GM18909 (cell line): ENCODE measurements at regions not wholly inside any gene's neighbourhood (a gene's known extent, or its start where the extent isn't known, plus 50 kb on each side); places are given as distances from the start of the nearest gene placed in this dataset.

ENCODE experiments used
- ATAC-seq: cut with Tn5 transposase; IDR thresholded peaks from one replicate; pipeline ENCODE4 v1.9.1; 2021; ENCODE audit warnings: mild to moderate bottlenecking; ENCODE audit not compliant: unreplicated experiment, poor library complexity

DNA sequence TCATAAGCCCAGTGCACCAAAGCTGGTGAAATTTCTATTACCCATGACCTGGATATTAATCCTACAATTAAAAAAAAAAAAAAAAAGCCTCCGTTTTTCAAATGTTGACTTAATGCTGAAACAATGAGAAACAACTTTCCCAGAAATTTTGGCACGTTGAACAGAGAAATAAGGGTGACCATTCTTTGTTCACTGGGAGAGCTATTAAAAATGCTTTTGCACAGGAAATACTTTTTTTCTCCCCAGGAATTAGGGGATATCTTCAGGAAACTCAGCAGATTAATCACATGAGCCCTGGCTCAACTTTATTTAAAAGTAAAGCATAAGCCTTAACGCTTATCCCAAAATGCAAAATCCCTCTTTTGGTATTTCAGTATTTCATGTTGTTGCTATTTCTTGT is 54.8 kb upstream of the FLRT2 start:
- ATAC-seq, result no peak

DNA sequence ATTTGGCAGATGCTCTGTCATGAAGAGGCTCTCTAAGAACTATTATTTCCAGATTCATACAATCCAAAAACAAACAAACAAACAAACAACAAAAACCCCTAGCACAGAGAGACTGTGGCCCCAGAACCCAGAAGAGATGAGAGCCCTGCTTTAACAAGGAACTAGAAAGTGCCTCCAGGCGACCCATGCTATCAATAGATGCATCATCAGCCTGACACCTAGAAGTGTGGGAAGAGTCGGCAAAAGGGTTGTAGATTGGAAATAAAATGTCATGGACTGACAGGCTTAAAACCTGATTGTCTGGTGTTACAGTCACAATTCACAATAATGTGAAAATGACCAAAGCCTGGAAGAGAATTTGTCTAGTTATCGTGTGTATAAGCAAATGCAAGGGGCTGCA is 50.6 kb upstream of the FLRT2 start:
- no peak for ATAC-seq

DNA sequence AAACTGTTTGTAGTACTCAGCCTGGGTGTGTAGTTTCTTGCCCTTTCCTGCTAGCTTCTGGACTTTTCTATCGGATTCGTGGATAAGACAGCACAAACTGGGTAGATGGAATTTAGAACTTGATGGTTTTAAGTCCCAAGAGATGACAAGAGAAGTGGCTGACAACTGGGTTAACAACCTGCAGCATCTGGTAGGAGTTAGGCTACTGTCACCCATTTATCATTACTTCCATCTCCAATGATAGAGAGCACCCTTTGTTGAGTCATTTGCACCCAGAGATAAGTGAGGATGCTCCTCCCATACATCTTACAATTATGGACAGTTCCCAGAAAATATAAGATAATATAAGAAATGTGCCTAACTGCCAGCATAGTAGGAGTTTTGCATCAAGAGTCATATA is 50.2 kb upstream of the FLRT2 start:
- no peak for ATAC-seq
